Daoy (cell line): ENCODE measurements at regions not wholly inside any gene's neighbourhood (a gene's known extent, or its start where the extent isn't known, plus 50 kb on each side); places are given as distances from the start of the nearest gene placed in this dataset.

Source experiments
- DNase-seq: peaks from one replicate; pipeline ENCODE4 v3.0.0-alpha.2; 2015; ENCODE audit warnings: low read depth

GRCh38 chr20:58069207-58069606, 159.2 kb downstream of the ANKRD60 start:
- no peak for DNase-seq

GRCh38 chr20:58065508-58066361, 162.7 kb downstream of the ANKRD60 start:
- peak; percentile 28 for DNase-seq

- no peak for DNase-seq
Measured at GRCh38 chr20:58064411-58065010, 163.9 kb downstream of the ANKRD60 start.

GRCh38 chr20:58059260-58059544, 169.3 kb downstream of the ANKRD60 start:
- DNase-seq: no peak

GRCh38 chr20:58058421-58059259, 169.8 kb downstream of the ANKRD60 start:
- no peak for DNase-seq

- no peak for DNase-seq
Measured at GRCh38 chr20:58056921-58057686, 171.3 kb downstream of the ANKRD60 start.

GRCh38 chr20:58056021-58056591, 172.3 kb downstream of the ANKRD60 start:
- no peak for DNase-seq

GRCh38 chr20:58054780-58055373, 173.6 kb downstream of the ANKRD60 start:
- DNase-seq: peak; percentile 20

- no peak for DNase-seq
Measured at GRCh38 chr20:58054082-58054779, 174.2 kb downstream of the ANKRD60 start.

GRCh38 chr20:58053391-58054055, 174.9 kb downstream of the ANKRD60 start:
- no peak for DNase-seq

- no peak for DNase-seq
Measured at GRCh38 chr20:58051367-58051766, 177.1 kb downstream of the ANKRD60 start.

- peak; percentile 72 for DNase-seq
Measured at GRCh38 chr20:58048096-58048702, 180.3 kb downstream of the ANKRD60 start.

- no peak for DNase-seq
Measured at GRCh38 chr20:58046311-58046710, 182.1 kb downstream of the ANKRD60 start.

GRCh38 chr20:58045579-58045978, 182.9 kb downstream of the ANKRD60 start:
- no peak for DNase-seq

- no peak for DNase-seq
Measured at GRCh38 chr20:58044931-58045555, 183.4 kb downstream of the ANKRD60 start.

- DNase-seq: no peak
Measured at GRCh38 chr20:58044286-58044685, 184.2 kb downstream of the ANKRD60 start.

- DNase-seq: no peak
Measured at GRCh38 chr20:58043236-58044140, 185.0 kb downstream of the ANKRD60 start.

GRCh38 chr20:58042591-58042990, 185.9 kb downstream of the ANKRD60 start:
- no peak for DNase-seq
